HG02943 (cell line): ENCODE measurements at regions not wholly inside any gene's neighbourhood (a gene's known extent, or its start where the extent isn't known, plus 50 kb on each side); places are given as distances from the start of the nearest gene placed in this dataset.

Experiments
- ATAC-seq: cut with Tn5 transposase; IDR thresholded peaks from one replicate; pipeline ENCODE4 v1.9.1; 2021; ENCODE audit warnings: mild to moderate bottlenecking, low read depth, moderate library complexity; ENCODE audit not compliant: unreplicated experiment

DNA sequence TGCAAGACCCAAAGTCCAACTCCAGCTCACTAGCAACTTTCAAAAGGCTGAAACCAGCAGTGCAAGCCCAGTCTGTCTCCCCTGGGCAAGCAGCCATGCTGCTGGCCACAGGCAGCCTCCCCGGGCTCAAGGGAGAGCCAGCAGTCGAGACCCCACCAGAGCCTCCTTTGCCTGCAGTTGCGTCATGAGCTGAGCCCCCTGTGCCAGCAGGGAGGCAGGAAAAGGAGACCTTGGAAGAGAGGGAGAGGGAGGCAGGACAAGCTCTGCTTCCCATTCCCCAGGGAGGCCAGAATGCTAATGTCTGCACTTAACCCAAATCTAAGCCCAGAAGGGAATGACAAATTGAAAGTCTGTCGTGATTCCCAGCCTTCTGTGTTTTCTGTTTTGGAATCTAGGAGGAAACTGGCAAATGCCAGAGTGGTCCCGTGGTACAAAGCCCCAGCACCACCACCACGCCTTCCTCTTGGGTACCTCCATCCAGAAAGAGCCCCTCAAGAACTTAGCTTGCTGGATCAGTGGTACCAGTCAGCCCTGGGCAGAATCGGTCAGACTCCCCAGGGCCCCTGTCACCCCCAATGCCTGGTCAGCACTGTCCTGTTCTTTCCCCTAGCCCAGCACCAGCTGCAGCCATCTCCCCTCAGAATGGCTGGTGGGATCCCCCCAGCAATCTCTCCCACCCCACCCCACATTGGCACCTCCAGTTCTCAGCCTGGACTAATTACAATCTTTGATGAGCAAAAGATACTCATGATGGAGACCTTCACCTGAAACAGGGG is 99.3 kb upstream of the TNRC6C start:
- ATAC-seq = no peak

GRCh38 chr17:77861133-77861695 is 97.3 kb upstream of the TNRC6C start:
- ATAC-seq = no peak

DNA sequence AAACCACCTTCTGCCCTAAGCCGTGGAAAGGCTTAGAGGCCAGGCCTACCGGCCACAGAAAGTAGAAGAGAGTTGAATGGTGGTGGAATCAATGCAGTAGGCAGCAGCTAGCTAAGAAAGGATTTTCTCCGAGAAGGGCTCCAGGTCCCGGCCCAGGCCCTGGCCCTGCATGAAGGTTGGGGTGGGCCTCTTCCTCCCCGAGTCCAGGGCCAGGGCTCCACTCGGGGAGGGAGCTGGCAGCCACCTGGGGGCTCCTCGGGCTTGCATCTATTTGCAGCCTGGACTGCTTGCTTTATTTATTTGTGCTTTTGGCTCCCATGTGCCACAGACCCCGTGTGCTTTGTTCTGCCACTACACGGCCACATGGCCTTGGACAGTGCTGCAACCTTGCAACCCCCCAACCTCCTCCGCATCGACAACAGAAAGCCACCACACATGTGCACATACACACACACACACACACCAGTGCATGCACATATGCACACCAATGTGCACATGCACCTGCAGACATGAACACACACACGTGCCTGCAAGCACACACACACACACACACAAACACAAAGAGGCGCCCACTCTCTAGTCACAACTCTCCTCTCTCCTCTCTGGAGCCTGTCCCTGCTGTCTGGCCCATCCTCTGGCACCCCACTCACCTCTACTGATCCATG is 96.4 kb upstream of the TNRC6C start:
- no peak for ATAC-seq

- ATAC-seq = no peak
Observed at GRCh38 chr17:77862890-77863813, 95.4 kb upstream of the TNRC6C start.

GRCh38 chr17:77863814-77864161 is 94.7 kb upstream of the TNRC6C start:
- ATAC-seq = no peak

- no peak for ATAC-seq
Observed at GRCh38 chr17:77864234-77865111, 94.0 kb upstream of the TNRC6C start.

- no peak for ATAC-seq
Observed at GRCh38 chr17:77865112-77865611, 93.3 kb upstream of the TNRC6C start.

DNA sequence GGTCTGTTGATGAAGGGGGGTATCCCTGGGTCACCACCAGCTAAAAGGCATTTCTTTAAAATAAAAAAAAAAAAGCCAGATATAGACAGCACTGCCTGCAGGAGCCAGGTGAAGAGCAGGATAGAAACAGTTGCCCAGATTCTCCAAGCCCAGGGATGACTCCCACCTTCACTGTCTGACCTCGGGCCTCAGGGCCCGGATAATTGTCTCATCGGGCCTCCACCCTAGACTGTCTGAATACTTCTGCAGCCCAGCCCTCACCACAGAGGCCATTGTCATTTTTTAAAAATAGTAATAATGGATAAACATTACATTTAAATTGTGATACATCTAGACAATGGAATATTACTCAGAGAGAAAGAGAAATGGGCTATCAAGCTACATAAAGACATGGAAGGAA is 92.8 kb upstream of the TNRC6C start:
- ATAC-seq = no peak

- no peak for ATAC-seq
Observed at GRCh38 chr17:77867308-77867781, 91.2 kb upstream of the TNRC6C start.

GRCh38 chr17:77867976-77868713 is 90.4 kb upstream of the TNRC6C start:
- no peak for ATAC-seq

- ATAC-seq = no peak
Observed at GRCh38 chr17:77869041-77869599, 89.4 kb upstream of the TNRC6C start.

DNA sequence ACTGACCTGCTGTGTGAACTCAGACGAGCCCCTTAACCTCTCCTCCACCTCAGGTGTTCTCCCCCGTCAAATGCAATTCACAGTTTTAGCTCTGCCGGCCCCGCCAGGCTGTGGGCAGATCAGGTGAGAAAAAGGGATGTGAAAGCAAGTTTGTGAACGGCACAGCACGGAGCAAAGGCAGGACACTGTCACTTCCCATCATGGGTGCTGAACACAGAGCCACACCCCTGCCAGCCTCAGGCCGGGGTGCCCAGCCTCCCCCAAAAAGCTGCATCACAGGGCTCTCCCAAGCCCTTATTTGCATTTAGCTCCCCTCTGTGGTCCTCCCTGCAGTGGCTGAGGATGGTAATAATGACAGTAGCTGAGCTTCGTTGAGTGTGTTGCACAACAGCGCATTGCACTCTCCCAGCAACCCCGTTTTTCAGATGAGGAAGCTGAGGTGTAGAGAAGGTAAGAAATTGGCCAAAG is 88.8 kb upstream of the TNRC6C start:
- ATAC-seq = peak; percentile 85

- no peak for ATAC-seq
Observed at GRCh38 chr17:77872199-77872598, 86.3 kb upstream of the TNRC6C start.

DNA sequence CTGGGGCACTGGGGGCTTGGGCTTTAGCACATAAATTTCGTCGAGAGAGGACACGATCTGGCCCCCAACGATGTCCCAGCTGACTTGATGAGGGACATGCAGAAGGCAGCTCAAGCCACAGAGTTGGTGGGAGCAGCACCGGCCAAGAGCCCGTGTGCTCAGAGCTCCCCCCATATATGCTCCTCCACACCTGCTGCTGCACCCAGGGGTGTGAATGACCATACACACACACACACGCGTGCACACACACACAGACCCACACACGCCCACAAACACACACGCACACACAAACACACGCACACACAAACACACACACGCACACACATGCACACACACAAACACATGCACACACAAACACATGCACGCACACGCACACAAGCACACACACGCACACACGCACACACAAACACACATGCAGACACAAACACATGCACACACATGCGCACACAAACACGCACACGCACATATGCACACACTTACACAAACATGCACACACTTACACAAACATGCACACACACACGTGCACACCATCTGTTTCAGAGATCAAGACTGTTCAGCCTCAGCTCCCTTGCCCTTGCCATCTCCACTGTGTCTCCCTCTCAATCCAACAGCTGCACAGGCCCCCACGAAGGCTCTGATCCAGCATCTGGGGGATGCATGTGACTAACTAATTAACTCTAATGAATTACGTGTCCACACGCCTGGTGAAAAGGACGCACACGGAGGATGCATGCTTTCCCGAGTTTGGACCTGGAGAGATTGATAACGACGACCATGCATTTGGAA is 85.6 kb upstream of the TNRC6C start:
- no peak for ATAC-seq

GRCh38 chr17:77873500-77874302 is 84.8 kb upstream of the TNRC6C start:
- no peak for ATAC-seq

DNA sequence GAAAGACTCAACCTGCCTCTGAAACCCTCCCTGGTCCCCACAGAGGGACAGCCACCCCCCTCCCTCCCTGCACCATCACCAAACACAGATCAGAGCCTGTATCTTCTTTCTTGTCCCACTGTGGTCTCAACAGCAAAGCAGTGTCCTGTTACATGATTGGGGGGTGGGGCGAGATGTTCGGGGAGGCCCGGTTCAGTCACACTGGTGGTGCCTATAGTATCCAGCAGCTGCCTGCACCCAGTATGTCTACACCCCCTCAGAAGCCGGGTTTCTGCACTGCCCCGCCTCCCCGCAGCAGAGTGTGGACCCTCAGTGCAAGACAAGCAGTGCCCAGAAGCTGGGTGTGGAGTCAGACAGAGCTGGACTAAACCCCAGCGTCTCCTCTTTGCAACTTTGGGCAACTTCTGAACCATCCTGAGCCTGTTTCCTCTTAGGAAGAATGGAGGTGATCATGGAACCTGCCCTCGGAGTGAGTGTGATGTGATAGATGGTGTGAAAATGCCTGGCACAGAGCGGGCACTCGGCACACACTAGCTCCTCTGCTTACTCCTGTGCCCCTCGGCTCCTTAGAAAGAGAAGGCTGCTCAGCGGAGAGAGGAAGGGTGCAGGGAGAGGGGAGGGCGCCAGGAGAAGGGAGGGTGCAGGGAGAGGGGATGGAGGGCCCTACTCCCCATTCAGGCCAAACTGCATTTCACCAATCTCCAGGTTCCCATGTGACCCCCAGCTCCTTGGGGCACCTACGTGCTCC is 84.0 kb upstream of the TNRC6C start:
- ATAC-seq = no peak
